Superior temporal gyrus (tissue), 1 donor: ENCODE measurements at regions not wholly inside any gene's neighbourhood (a gene's known extent, or its start where the extent isn't known, plus 50 kb on each side); places are given as distances from the start of the nearest gene placed in this dataset.
"Not testable (repeated sequence)": the region's sequence is repeated elsewhere in the genome, so short reads cannot be mapped to it uniquely, and the experiment has no call there.

Experiments
- DNase-seq: peaks from one replicate; pipeline ENCODE4 v3.0.0-alpha.2; 2016; ENCODE audit errors: extremely low spot score

GRCh38 chr9:29100762-29101161 lies 1527.5 kb upstream of the C9orf72 start:
- DNase-seq, result no peak

- DNase-seq, result not testable (repeated sequence)
These were observed 1530.9 kb upstream of the C9orf72 start for GRCh38 chr9:29104166-29104565.

- DNase-seq, result no peak
These were observed 1545.3 kb upstream of the C9orf72 start for GRCh38 chr9:29118555-29118954.

- DNase-seq, result no peak
These were observed 1553.5 kb upstream of the C9orf72 start for GRCh38 chr9:29126783-29127182.

- DNase-seq, result no peak
These were observed 1556.5 kb upstream of the C9orf72 start for GRCh38 chr9:29129763-29130162.

GRCh38 chr9:29144476-29144875 lies 1571.2 kb upstream of the C9orf72 start:
- DNase-seq, result no peak

GRCh38 chr9:29150606-29151005 lies 1577.3 kb upstream of the C9orf72 start:
- DNase-seq, result no peak

GRCh38 chr9:29160763-29161353 lies 1587.6 kb upstream of the C9orf72 start:
- no peak for DNase-seq

- no peak for DNase-seq
These were observed 1600.9 kb upstream of the C9orf72 start for GRCh38 chr9:29174136-29174535.

GRCh38 chr9:29176231-29176630 lies 1603.0 kb upstream of the C9orf72 start:
- no peak for DNase-seq

GRCh38 chr9:29176786-29177185 lies 1603.5 kb upstream of the C9orf72 start:
- DNase-seq, result no peak

GRCh38 chr9:29183971-29184370 lies 1610.7 kb upstream of the C9orf72 start:
- no peak for DNase-seq

GRCh38 chr9:29188771-29189170 lies 1615.5 kb upstream of the C9orf72 start:
- not testable (repeated sequence) for DNase-seq

- not testable (repeated sequence) for DNase-seq
These were observed 1615.9 kb upstream of the C9orf72 start for GRCh38 chr9:29189221-29189620.

- DNase-seq, result no peak
These were observed 1625.6 kb upstream of the C9orf72 start for GRCh38 chr9:29198861-29199260.

GRCh38 chr9:29199975-29200374 lies 1626.7 kb upstream of the C9orf72 start:
- no peak for DNase-seq

- DNase-seq, result no peak
These were observed 1627.4 kb upstream of the C9orf72 start for GRCh38 chr9:29200650-29201049.

GRCh38 chr9:29203244-29203930 lies 1630.1 kb upstream of the C9orf72 start:
- no peak for DNase-seq

GRCh38 chr9:29208670-29209069 lies 1635.4 kb upstream of the C9orf72 start:
- DNase-seq, result peak; percentile 69

- DNase-seq, result no peak
These were observed 1636.5 kb upstream of the C9orf72 start for GRCh38 chr9:29209748-29210291.

GRCh38 chr9:29211003-29211579 lies 1637.8 kb upstream of the C9orf72 start:
- no peak for DNase-seq

- DNase-seq, result no peak
These were observed 1638.5 kb upstream of the C9orf72 start for GRCh38 chr9:29211580-29212396.
